Neural cell (in vitro differentiated cells): ENCODE measurements at regions not wholly inside any gene's neighbourhood (a gene's known extent, or its start where the extent isn't known, plus 50 kb on each side); places are given as distances from the start of the nearest gene placed in this dataset.
A peak's percentile ranks its signal among the peaks of the same experiment; 100 is the strongest.

Experiments used
- H2AFZ ChIP-seq: fragments of 200-600, 300-800 bp; sonication (generic), shearing (Covaris generic); 2 replicates; pipeline ENCODE4 v1.6.0; 2014; ENCODE audit warnings: low read depth, mild to moderate bottlenecking, antibody characterized with exemption, low read length, moderate library complexity
- H3F3A ChIP-seq: fragments of 200-600 bp; shearing (Covaris generic); 2 replicates; pipeline ENCODE4 v1.6.1; 2016; ENCODE audit warnings: mild to moderate bottlenecking, moderate library complexity, mixed read lengths, antibody characterized with exemption, low read length; ENCODE audit not compliant: insufficient read depth, poor library complexity, severe bottlenecking
- H3K27ac ChIP-seq: fragments of 200-600, 300-800 bp; sonication (generic), shearing (Covaris generic); 2 replicates; pipeline ENCODE4 v1.5.1; 2014; ENCODE audit warnings: mild to moderate bottlenecking, low read length, moderate library complexity
- H3K27me3 ChIP-seq: fragments of 300-800, 200-600 bp; sonication (generic), shearing (Covaris generic); 2 replicates; pipeline ENCODE4 v1.6.0; 2014; ENCODE audit warnings: mild to moderate bottlenecking, low read depth, low read length, moderate library complexity; ENCODE audit not compliant: insufficient read depth
- H3K36me3 ChIP-seq: fragments of 300-800, 200-600 bp; sonication (generic), shearing (Covaris generic); 2 replicates; pipeline ENCODE4 v1.5.1; 2014; ENCODE audit warnings: mild to moderate bottlenecking, antibody characterized with exemption, low read length, moderate library complexity; ENCODE audit not compliant: insufficient read depth
- H3K4me2 ChIP-seq: fragments of 300-800, 200-600 bp; sonication (generic), shearing (Covaris generic); 2 replicates; pipeline ENCODE4 v1.6.0; 2014; ENCODE audit warnings: mild to moderate bottlenecking, low read length
- H3K4me3 ChIP-seq: fragments of 300-800, 200-600 bp; sonication (generic), shearing (Covaris generic); 2 replicates; pipeline ENCODE4 v1.5.1; 2014; ENCODE audit warnings: mild to moderate bottlenecking, low read length, moderate library complexity
- H3K79me2 ChIP-seq: fragments of 200-600 bp; shearing (Covaris generic); replicated peaks from 2 replicates; pipeline ENCODE4 v1.6.0; 2014; ENCODE audit warnings: mild to moderate bottlenecking, low read length, moderate library complexity; ENCODE audit not compliant: insufficient read depth
- H3K9ac ChIP-seq: fragments of 300-800, 200-600 bp; sonication (generic), shearing (Covaris generic); 2 replicates; pipeline ENCODE4 v1.6.1; 2016; ENCODE audit warnings: mild to moderate bottlenecking, low read length, mixed read lengths
- H3K9me2 ChIP-seq: fragments of 200-600 bp; shearing (Covaris generic); 2 replicates; pipeline ENCODE4 v1.6.1; 2016; ENCODE audit warnings: mild to moderate bottlenecking, low read length, mixed read lengths; ENCODE audit not compliant: insufficient read depth
- H3K9me3 ChIP-seq: fragments of 200-600, 300-800 bp; sonication (generic), shearing (Covaris generic); 2 replicates; pipeline ENCODE4 v1.6.1; 2016; ENCODE audit warnings: mild to moderate bottlenecking, mixed run types, low read length, moderate library complexity, mixed read lengths
- H4K20me1 ChIP-seq: fragments of 200-600 bp; shearing (Covaris generic); 2 replicates; pipeline ENCODE4 v1.6.1; 2016; ENCODE audit warnings: mild to moderate bottlenecking, mixed run types; ENCODE audit not compliant: insufficient read depth
- CTCF ChIP-seq: fragments of 450-650 bp; IDR thresholded peaks from 2 replicates; pipeline ENCODE4 v1.5.1; 2014; ENCODE audit warnings: antibody characterized with exemption, mild to moderate bottlenecking, moderate library complexity; ENCODE audit not compliant: poor library complexity, severe bottlenecking
- EZH2 ChIP-seq: fragments of 200-600, 300-800 bp; shearing (Covaris generic), sonication (generic); IDR thresholded peaks from 2 replicates; pipeline ENCODE4 v1.6.1; 2014; ENCODE audit warnings: antibody characterized with exemption, low read length, borderline replicate concordance, mild to moderate bottlenecking; ENCODE audit not compliant: insufficient read depth, poor library complexity, severe bottlenecking
- MXI1 ChIP-seq: fragments of 450-650 bp; conservative IDR thresholded peaks from 2 replicates; pipeline ENCODE4 v1.6.1; 2014; ENCODE audit warnings: antibody characterized with exemption, mild to moderate bottlenecking; ENCODE audit not compliant: poor library complexity, severe bottlenecking
- POLR2AphosphoS5 ChIP-seq: IDR thresholded peaks from 2 replicates; pipeline ENCODE4 v1.6.1; 2012
- RAD21 ChIP-seq: fragments of 450-650 bp; conservative IDR thresholded peaks from 2 replicates; pipeline ENCODE4 v1.6.1; 2014; ENCODE audit warnings: antibody characterized with exemption, mild to moderate bottlenecking, moderate library complexity
- REST ChIP-seq: IDR thresholded peaks from 2 replicates; pipeline ENCODE4 v1.6.1; 2012; ENCODE audit warnings: borderline replicate concordance
- SMC3 ChIP-seq: fragments of 450-650 bp; conservative IDR thresholded peaks from 2 replicates; pipeline ENCODE4 v1.6.1; 2014; ENCODE audit warnings: antibody characterized with exemption, mild to moderate bottlenecking, moderate library complexity; ENCODE audit not compliant: poor library complexity
- TAF1 ChIP-seq: IDR thresholded peaks from 2 replicates; pipeline ENCODE4 v1.6.1; 2012; ENCODE audit warnings: low read depth

GRCh38 chr6:90435207-90435899, 138.7 kb upstream of the BACH2 start:
- TF ChIP-seq POLR2AphosphoS5 (peak; percentile 16), REST (no peak)
- Histone ChIP-seq H4K20me1 (no peaks in the 10 kb centered on the region), H2AFZ (no peak overlapping the region), H3F3A (no peaks in the 10 kb centered on the region), H3K27ac (no peak overlapping the region), H3K9me2 (no peaks in the 10 kb centered on the region), H3K27me3 (no peaks in the 10 kb centered on the region), H3K9me3 (no peaks in the 10 kb centered on the region), H3K79me2 (no peaks in the 10 kb centered on the region), H3K4me2 (no peak overlapping the region), H3K36me3 (no peaks in the 10 kb centered on the region), H3K9ac (no peak overlapping the region), H3K4me3 (no peak overlapping the region)

- no peaks in the 10 kb centered on the region for H3K9me3 ChIP-seq
- no peaks in the 10 kb centered on the region for H3K36me3 ChIP-seq
- H4K20me1 ChIP-seq = no peaks in the 10 kb centered on the region
- no peak overlapping the region for H2AFZ ChIP-seq
- no peak overlapping the region for H3K27ac ChIP-seq
- no peaks in the 10 kb centered on the region for H3F3A ChIP-seq
- no peaks in the 10 kb centered on the region for H3K79me2 ChIP-seq
- no peaks in the 10 kb centered on the region for H3K27me3 ChIP-seq
- TF ChIP-seq CTCF (peak; percentile 69), RAD21 (peak; percentile 76), REST (no peak), SMC3 (peak; percentile 79), POLR2AphosphoS5 (no peak), EZH2 (no peak), MXI1 (no peak), TAF1 (no peak)
- no peak overlapping the region for H3K4me2 ChIP-seq
- H3K9me2 ChIP-seq = no peaks in the 10 kb centered on the region
- H3K4me3 ChIP-seq = no peak overlapping the region
- H3K9ac ChIP-seq = no peak overlapping the region
Observed at GRCh38 chr6:90434094-90434493, 137.5 kb upstream of the BACH2 start.
